Natural killer cell (primary cell): ENCODE measurements at regions not wholly inside any gene's neighbourhood (a gene's known extent, or its start where the extent isn't known, plus 50 kb on each side); places are given as distances from the start of the nearest gene placed in this dataset.
"Not testable (repeated sequence)": the region's sequence is repeated elsewhere in the genome, so short reads cannot be mapped to it uniquely, and the experiment has no call there.

Source experiments
- ATAC-seq, 3 donors: fragments of 150-1000 bp in 2 of 3; fragments of 200-7000 bp in 1 of 3; cut with Tn5 transposase; 1 replicate in 1 of 3; 2 replicates in 2 of 3; pipeline ENCODE4 v1.10.0; 2021; ENCODE audit warnings: mild to moderate bottlenecking in 2 of 3, moderate library complexity in 2 of 3
- DNase-seq, 2 donors: peaks; one replicate each; pipeline versions ENCODE4 v3.0.0 to v3.0.0-alpha.2; 2013 to 2021; ENCODE audit warnings: mixed read lengths in 1 of 2
- H3K27ac ChIP-seq: one replicate; pipeline ENCODE4 v1.5.1; 2013; ENCODE audit warnings: mild to moderate bottlenecking, low read length
- H3K27me3 ChIP-seq: one replicate; pipeline ENCODE4 v1.6.1; 2013; ENCODE audit warnings: low read length; ENCODE audit not compliant: control insufficient read depth, insufficient read depth
- H3K36me3 ChIP-seq: one replicate; pipeline ENCODE4 v1.6.1; 2013; ENCODE audit warnings: low read length; ENCODE audit not compliant: control insufficient read depth, insufficient read depth
- H3K4me1 ChIP-seq: one replicate; pipeline ENCODE4 v1.6.1; 2013; ENCODE audit warnings: low read length; ENCODE audit not compliant: control insufficient read depth, insufficient read depth
- H3K4me3 ChIP-seq: one replicate; pipeline ENCODE4 v1.5.1; 2013; ENCODE audit warnings: low read length
- H3K9me3 ChIP-seq: one replicate; pipeline ENCODE4 v1.6.1; 2013; ENCODE audit warnings: low read length; ENCODE audit not compliant: control insufficient read depth, insufficient read depth
- H3K27ac Mint-ChIP-seq, 2 donors: one replicate each; pipeline ENCODE4 v1.8.0; 2022; ENCODE audit warnings: mild to moderate bottlenecking in 2 of 2, mixed read lengths in 2 of 2, moderate library complexity in 1 of 2
- H3K27me3 Mint-ChIP-seq, 2 donors: one replicate each; pipeline ENCODE4 v1.8.0; 2022; ENCODE audit warnings: low read depth in 2 of 2, mixed read lengths in 2 of 2
- H3K36me3 Mint-ChIP-seq: one replicate; pipeline ENCODE4 v1.8.0; 2022; ENCODE audit warnings: mixed read lengths
- H3K4me1 Mint-ChIP-seq, 2 donors: one replicate each; pipeline ENCODE4 v1.8.0; 2022; ENCODE audit warnings: mixed read lengths in 2 of 2
- H3K4me3 Mint-ChIP-seq: one replicate; pipeline ENCODE4 v1.8.0; 2022; ENCODE audit warnings: mild to moderate bottlenecking, moderate library complexity, mixed read lengths
- H3K9me3 Mint-ChIP-seq, 2 donors: one replicate each; pipeline ENCODE4 v1.8.0; 2022; ENCODE audit warnings: mixed read lengths in 2 of 2
- WGBS: methylation state at CpG from one replicate; pipeline ENCODE4 v1.1.7; 2013; ENCODE audit warnings: missing lambda C conversion rate; ENCODE audit not compliant: insufficient coverage; 5-methylcytosine and 5-hydroxymethylcytosine counted together
- intact Hi-C: fragments of 100-400 bp; cut with micrococcal nuclease; formaldehyde crosslinking; loops from one replicate; pipeline ENCODE4 v1.14.2; 2022
- TF ChIP-seq, protein P1 (sequence below): fragments of 200-600 bp; IDR thresholded peaks from one replicate; pipeline ENCODE4 v1.8.0; 2022; ENCODE audit warnings: antibody characterized with exemption

GRCh38 chr20:52039790-52040189, 151.8 kb downstream of the ZFP64 start:
- no peaks in the 10 kb centered on the region for H3K9me3 Mint-ChIP-seq
- no peaks in the 10 kb centered on the region for H3K36me3 Mint-ChIP-seq
- DNase-seq (no peak), ATAC-seq (no peak)
- H3K4me1 ChIP-seq, result no peaks in the 10 kb centered on the region
- no peaks in the 10 kb centered on the region for H3K36me3 ChIP-seq
- H3K27ac ChIP-seq, result no peak overlapping the region
- no peak overlapping the region for H3K4me3 ChIP-seq
- intact Hi-C loops, result no loop called here
- no peaks in the 10 kb centered on the region for H3K9me3 ChIP-seq
- H3K4me1 Mint-ChIP-seq, result no peaks in the 10 kb centered on the region
- no peaks in the 10 kb centered on the region for H3K27me3 Mint-ChIP-seq
- TF ChIP-seq, protein P1, sequence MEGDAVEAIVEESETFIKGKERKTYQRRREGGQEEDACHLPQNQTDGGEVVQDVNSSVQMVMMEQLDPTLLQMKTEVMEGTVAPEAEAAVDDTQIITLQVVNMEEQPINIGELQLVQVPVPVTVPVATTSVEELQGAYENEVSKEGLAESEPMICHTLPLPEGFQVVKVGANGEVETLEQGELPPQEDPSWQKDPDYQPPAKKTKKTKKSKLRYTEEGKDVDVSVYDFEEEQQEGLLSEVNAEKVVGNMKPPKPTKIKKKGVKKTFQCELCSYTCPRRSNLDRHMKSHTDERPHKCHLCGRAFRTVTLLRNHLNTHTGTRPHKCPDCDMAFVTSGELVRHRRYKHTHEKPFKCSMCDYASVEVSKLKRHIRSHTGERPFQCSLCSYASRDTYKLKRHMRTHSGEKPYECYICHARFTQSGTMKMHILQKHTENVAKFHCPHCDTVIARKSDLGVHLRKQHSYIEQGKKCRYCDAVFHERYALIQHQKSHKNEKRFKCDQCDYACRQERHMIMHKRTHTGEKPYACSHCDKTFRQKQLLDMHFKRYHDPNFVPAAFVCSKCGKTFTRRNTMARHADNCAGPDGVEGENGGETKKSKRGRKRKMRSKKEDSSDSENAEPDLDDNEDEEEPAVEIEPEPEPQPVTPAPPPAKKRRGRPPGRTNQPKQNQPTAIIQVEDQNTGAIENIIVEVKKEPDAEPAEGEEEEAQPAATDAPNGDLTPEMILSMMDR, result no peak
- H3K27me3 ChIP-seq, result no peaks in the 10 kb centered on the region
- no peak overlapping the region for H3K4me3 Mint-ChIP-seq
- 99% methylated on average over 7 of the region's 7 CpGs for WGBS
- H3K27ac Mint-ChIP-seq, result no peak overlapping the region

GRCh38 chr20:52038632-52039031, 152.9 kb downstream of the ZFP64 start:
- intact Hi-C loops, DNase-seq, H3K27me3 Mint-ChIP-seq, H3K4me3 ChIP-seq, H3K36me3 Mint-ChIP-seq, H3K4me1 Mint-ChIP-seq, H3K27me3 ChIP-seq, H3K36me3 ChIP-seq, H3K27ac ChIP-seq, ATAC-seq, H3K27ac Mint-ChIP-seq, H3K9me3 Mint-ChIP-seq, H3K9me3 ChIP-seq, H3K4me3 Mint-ChIP-seq, H3K4me1 ChIP-seq: not testable (repeated sequence)
- WGBS, result 99% methylated on average over 8 of the region's 9 CpGs

DNA sequence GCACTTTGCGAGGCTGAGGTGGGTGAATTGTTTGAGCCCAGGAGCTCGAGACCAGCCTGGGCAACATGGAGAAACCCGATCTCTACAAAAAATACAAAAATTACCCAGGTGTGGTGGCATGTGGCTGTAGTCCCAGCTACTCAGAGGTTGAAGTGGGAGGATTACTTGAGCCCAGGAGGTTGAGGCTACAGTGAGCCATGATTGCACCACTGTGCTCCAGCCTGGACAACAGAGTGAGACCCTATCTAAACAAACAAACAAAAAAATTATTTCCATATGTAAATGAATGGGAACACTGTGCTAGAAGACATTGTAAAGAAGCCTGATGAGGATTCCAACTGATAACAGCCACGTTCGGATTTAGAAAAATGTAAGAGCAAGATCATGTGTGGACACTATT, 154.2 kb downstream of the ZFP64 start:
- 90% methylated on average over 2 of the region's 5 CpGs for WGBS
- DNase-seq, result no peak
- H3K4me3 Mint-ChIP-seq, result no peak overlapping the region
- ATAC-seq, result no peak
- intact Hi-C loops, result no loop called here
- H3K4me1 Mint-ChIP-seq, result peaks cover 6 to 10% of the 10 kb centered on the region in 2 donors
- peaks cover 4% of the 10 kb centered on the region for H3K4me1 ChIP-seq
- TF ChIP-seq, protein P1, result no peak
- H3K36me3 Mint-ChIP-seq, result no peaks in the 10 kb centered on the region
- no peaks in the 10 kb centered on the region for H3K9me3 ChIP-seq
- H3K27ac ChIP-seq, result no peak overlapping the region
- H3K9me3 Mint-ChIP-seq, result no peaks in the 10 kb centered on the region
- H3K27ac Mint-ChIP-seq, result no peak overlapping the region
- H3K4me3 ChIP-seq, result no peak overlapping the region
- no peaks in the 10 kb centered on the region for H3K36me3 ChIP-seq
- H3K27me3 ChIP-seq, result no peaks in the 10 kb centered on the region
- H3K27me3 Mint-ChIP-seq, result no peaks in the 10 kb centered on the region

- Mint-ChIP-seq H3K4me1 (peaks cover 20 to 24% of the 10 kb centered on the region in 2 donors), H3K36me3 (no peaks in the 10 kb centered on the region), H3K27me3 (no peaks in the 10 kb centered on the region), H3K27ac (peak overlapping the region in 1 of 2 donors; percentile 13), H3K4me3 (no peak overlapping the region), H3K9me3 (no peaks in the 10 kb centered on the region)
- Histone ChIP-seq H3K4me3 (no peak overlapping the region), H3K9me3 (no peaks in the 10 kb centered on the region), H3K36me3 (no peaks in the 10 kb centered on the region), H3K27me3 (no peaks in the 10 kb centered on the region), H3K4me1 (peaks cover 18% of the 10 kb centered on the region), H3K27ac (no peak overlapping the region)
- intact Hi-C loops, result no loop called here
- 79% methylated on average over 1 of the region's 1 CpG for WGBS
- DNase-seq (no peak), ATAC-seq (no peak)
- TF ChIP-seq, protein P1, result no peak
Measured at GRCh38 chr20:52035977-52036376, 155.6 kb downstream of the ZFP64 start.
